ENCODE measurements at regions not wholly inside any gene's neighbourhood (a gene's known extent, or its start where the extent isn't known, plus 50 kb on each side); places are given as distances from the start of the nearest gene placed in this dataset.

GRCh38 chr7:47185839-47186238 is 396.1 kb downstream of the TNS3 start:
- TF ChIP-seq CTCF (IDR thresholded peaks at IDR 0.05; ENCODE audit: control extremely low read depth in 1 of 3, insufficient read depth in 1 of 3, low read depth in 1 of 3, low read length in 3 of 3) (no peak), POLR2A (IDR thresholded peaks at IDR 0.05; ENCODE audit: control extremely low read depth in 1 of 2, low read depth in 2 of 2, low read length in 2 of 2) (no peak), HDAC6 (IDR thresholded peaks at IDR 0.05; ENCODE audit: low read depth, low read length) (no peak), SP2 (IDR thresholded peaks at IDR 0.05; ENCODE audit: low read length) (no peak)
- TF ChIP-seq, protein P1, sequence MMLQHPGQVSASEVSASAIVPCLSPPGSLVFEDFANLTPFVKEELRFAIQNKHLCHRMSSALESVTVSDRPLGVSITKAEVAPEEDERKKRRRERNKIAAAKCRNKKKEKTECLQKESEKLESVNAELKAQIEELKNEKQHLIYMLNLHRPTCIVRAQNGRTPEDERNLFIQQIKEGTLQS (IDR thresholded peaks at IDR 0.05; ENCODE audit: insufficient read depth, low read depth, low read length), result no peak

All from H1 (cell line).